Activated CD4-positive, alpha-beta T cell treated with anti-CD3 and anti-CD28 coated beads, Interleukin-2, Interleukin-6, amounts not matched to agents 100 ng/mL and 50 ng/mL, durations not matched to agents 16 hours and 8 hours (primary cell): ENCODE measurements at regions not wholly inside any gene's neighbourhood (a gene's known extent, or its start where the extent isn't known, plus 50 kb on each side); places are given as distances from the start of the nearest gene placed in this dataset.

ENCODE experiments used
- DNase-seq: peaks from one replicate; pipeline ENCODE4 v3.0.0-alpha.2; 2020

DNA sequence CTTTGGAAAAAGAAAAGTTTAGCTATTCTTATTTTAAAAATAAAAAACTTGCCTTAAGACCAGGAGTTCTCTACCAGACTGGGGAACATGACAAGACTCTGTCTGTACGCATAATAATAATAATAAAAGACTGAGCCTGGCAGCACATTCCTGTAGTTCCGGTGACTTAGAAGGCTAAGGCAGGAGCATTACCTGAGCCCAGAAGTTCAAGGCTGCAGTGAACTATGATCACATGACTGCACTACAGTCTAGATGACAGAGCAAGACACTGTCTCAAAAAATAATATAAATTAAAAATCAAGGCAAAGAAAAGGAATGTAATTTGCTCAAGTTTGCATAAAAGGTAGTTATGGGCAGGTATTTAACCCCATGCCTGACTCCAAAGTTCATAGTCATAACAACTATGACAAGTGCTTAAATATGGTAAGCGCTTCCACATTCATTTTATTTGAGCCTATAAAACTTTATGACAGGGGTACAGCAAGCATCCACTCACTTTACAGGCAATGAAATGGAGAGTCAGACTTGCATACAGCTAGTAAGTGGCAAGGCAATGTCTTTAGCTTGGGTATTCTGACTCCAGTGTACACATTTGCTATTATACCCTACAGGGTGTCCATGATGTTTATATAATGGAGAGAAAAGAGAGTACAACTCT lies 1567.8 kb upstream of the PIK3C3 start:
- no peak for DNase-seq

DNA sequence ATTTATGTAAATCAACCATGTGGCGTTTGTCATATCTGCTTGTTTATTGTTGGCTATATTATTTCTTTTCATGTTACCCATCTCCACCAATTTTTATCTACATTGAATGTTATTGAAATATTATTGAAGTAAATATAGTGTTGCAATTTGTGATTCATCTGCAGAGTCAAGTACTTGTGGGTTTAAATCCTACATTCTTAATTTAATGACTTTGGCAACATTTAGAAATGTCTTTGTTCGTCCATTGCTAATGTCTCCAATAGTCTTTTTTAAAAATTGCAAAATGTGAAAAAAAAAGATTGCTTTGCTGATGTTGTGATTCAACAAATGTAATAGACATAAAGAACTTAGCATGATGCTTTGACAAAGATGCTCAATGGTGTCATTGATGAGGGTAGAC lies 1572.8 kb upstream of the PIK3C3 start:
- no peak for DNase-seq

DNA sequence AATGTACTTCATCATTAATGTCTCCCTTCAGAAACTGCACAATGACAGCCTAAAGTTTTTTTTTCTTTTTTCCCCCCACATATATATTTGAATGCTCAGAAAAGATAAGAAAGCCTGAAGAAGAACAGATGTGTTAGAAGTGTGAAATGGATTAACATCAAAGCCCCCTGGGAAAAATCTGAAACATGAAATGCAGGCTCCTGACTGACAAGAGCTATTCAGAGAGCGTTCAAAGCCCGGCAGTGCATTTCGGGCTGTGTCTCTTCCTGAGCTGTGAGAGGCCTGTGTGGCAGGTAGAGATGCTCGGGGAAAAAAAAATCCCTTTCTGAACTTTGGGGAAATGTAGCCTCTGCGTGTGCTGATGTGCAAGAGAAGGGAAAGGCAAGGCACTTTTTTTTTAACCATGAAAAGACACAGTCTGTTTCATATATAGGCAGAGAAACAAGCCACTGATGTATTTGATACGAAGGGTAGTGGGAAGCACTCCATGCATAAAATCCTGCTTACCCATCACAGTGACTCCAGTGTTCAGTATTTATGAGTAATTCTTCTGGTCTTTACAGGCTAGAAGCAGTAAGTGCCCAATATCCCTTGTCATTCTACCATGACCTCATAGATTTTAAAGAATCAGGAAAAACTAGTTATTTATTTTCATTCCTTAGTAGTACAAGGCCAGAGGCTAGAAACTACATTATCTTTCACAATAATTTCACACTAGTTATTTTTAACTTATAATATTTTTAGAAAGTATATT lies 1574.2 kb upstream of the PIK3C3 start:
- no peak for DNase-seq

DNA sequence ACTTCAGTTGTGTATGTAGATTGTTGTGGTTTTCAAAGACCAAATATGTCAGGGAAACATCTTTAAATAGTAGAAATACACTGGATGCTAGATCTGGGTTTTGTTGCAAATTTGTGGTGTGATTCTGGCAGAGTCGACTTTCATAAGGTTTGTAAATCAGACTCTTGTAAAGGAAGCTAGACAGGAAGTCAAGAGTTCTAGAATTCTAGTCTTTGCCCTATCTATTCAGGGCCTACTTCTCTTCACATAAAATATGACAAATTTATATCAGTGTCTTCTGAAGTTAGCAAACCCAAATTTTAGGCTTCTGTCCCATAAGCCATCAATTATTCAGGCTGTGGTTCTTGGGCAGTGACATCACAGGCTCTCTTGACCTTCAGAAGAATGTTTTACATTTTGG lies 1579.2 kb upstream of the PIK3C3 start:
- DNase-seq, result no peak

DNA sequence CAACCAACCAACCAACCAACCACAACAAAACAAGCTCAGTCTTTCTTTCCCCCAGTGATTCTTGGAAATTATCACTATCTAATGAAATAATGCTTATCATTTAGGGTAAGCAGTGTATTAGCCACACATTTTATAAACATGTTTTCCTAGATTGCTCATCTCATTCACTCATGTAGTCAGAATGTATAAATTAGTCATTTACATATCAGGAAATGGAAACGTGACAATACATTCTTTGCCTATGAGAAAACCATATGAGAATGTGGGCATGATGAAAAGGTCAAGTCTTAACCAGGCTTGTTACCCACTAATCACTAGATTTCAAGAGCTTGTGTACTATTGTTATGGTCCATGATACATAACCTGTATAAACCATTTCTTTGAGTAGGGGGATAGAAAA lies 1583.4 kb upstream of the PIK3C3 start:
- no peak for DNase-seq

DNA sequence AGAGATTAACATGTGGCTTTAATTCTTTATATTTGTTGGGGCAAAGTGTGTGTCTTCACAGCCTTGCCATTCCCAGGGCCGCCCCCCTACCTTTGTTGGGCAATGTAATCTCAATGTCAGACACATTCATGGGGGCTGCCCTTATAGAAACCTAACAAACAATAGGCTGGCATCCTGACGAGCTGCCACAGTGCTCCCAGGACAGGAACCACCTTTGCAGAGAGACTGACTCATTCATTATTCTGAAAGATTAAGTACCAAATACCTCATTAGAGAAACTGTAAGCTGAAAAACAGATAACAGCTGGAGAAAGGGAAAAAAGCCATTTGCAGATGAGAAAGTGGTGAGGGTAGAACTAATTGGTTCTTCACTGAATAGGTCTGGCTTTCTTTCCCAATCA lies 1587.5 kb upstream of the PIK3C3 start:
- no peak for DNase-seq

DNA sequence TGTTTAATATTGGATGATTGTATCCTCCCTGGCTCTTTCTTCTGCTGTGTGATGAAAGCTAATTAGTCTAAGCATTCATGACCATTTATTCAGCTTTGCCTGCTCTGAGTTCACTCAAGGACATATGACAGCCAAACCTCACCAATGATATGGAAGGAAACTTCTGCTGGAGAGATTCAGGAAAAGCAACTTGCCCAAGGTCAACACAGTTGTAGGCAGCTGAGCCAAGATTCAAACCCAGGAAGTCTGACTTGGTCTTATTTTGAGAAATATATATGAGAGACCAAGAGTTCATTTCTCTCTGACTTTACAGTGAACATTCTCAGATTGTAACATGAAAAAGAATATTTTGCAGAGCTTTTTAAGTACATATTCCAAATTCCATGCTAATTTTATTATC lies 1588.5 kb upstream of the PIK3C3 start:
- DNase-seq, result no peak

DNA sequence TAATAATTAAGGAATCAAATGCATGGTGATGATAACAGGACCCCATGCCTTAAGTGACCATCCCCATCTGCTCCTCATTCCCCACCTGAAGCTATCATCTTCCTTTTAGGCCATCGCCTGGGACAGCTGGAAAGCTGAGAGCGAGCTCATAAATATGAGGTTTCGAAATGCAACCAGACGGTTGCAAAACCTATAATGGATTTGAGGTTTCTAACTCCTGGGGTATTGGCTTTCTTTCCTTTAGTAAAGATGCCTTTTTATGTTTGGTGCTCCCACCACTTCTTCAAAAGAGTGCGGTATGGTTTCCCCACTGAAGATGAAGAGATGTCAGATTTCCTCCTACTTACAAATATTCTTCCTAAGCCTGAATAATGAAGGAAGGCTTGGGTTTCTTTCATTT lies 1589.5 kb upstream of the PIK3C3 start:
- DNase-seq, result no peak

DNA sequence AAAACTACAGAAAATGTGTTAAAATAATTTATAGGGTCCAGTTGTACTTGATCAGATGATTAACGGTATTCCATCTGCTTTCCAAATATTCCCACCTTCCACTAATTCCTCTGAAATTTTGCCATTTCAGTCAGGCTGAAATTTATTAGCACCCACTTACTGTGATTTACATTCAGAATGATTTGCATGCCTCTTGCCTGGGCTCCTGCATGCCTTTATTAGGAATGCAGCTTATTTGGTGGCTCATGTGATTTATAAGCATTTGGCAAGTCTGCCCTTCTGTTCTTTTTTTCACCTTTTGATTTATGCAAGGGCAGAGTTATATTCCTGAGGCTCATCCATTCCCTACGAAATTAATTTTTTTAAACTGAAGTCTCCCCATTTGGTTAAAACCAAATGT lies 1594.5 kb upstream of the PIK3C3 start:
- no peak for DNase-seq

DNA sequence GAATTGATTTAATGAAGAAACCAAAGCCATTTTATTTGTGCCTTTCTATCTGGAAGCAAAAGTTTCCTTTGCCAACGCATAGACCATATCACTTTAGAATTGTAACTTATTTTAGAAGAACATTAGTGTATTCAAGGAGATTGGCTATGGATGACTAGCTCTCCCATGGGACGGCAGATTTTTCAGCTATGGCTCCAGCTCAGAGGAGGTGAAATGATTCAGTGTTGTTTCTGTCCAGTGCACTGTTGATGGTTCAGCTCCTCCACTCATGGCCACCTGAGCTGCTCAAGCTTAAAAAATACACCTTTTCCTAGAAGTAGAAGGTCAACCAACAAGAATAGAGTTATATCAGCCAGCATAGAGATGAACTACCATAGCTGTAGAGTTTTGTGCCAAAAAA lies 1597.5 kb upstream of the PIK3C3 start:
- DNase-seq, result no peak

DNA sequence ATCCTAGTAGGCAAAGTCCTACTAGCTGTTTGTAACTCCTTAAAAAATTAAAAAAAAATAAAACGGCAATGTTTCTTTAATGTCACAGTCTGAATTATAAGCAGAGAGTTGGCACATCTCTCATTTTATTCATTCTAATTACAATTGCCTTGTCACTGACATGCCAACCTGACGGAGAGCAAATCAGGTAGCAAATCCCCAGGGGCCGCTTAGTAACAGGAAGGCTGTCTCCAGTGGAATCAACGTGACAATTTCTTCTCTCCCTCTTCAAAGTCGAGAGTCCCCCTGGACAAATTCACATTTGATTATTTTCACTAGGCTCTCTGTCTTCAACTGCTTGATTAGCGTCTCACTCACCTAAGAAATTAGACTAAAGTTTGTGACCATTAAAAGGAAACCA lies 1598.9 kb upstream of the PIK3C3 start:
- DNase-seq, result no peak

DNA sequence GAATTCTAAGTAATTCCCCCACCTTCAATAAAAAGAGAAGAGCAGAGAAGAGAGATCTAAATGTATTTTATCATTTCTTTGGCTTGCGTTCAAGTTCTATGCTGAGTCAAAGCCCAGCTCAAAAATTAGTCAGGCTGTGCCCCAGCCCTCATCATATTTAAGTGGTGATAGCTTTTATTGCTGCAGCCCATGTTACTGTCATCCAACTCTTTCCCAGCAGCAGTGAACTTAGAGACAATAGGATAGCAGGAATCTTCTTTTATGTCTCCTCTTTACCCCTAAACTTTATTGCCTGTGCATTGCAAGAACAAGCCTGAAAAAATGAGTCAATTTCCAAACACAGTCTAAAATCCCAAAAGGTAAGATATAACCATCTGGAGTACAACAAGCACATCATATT lies 1599.3 kb upstream of the PIK3C3 start:
- DNase-seq, result no peak

DNA sequence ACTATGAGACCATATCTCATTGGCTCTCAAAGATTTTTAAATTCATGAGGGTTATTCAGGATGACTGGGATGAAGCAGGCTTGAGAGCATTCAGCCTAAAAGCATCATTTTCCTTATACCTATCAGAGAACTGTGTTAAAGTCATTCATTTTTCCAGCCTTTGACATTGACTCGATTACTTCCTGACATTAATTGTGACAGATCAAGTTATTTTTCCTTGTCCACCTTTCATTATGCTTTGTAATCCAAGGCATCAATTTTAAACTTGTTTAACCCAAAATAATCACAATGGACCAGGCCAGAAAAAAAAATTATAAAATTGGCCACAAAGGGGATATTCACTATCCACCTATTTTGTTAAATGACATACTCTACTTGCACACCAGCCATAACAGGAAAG lies 1606.8 kb upstream of the PIK3C3 start:
- DNase-seq, result no peak

DNA sequence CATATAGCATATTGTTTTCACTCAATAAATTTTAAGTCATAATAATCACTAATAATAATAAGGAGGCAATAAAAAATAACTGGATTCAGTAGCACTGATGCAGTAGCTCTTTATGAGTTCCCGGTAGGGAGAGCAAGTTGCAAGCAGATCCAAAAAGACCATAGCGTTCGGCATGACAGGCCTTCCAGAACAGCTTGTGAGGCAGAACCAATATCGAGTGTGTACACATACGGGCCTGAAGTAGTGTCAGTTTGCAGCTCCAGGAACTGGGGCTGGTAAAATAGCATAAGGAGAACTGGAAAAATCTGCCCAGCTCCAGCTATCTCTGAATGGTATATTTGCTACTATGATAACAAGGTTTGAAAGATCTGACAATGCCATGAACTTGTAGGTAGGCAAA lies 1607.8 kb upstream of the PIK3C3 start:
- no peak for DNase-seq

DNA sequence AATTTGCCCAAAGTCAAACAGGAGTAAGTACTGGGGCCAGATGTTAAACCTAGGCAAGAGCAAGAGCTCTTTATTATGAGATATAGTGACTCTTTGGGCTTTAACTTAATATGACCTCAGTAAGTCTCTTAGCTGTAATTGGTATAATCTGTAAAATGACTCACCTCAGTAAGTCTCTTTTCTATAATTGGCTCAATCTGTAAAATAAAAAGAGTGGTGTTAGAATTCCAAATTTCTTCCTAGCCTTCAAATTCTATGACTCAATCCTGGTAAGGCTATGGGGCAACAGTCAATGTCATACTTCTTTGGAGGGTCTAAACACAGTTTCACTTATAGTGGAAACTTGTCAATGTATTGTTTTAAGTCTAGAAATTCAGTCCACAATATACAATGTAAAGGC lies 1608.9 kb upstream of the PIK3C3 start:
- DNase-seq, result no peak

DNA sequence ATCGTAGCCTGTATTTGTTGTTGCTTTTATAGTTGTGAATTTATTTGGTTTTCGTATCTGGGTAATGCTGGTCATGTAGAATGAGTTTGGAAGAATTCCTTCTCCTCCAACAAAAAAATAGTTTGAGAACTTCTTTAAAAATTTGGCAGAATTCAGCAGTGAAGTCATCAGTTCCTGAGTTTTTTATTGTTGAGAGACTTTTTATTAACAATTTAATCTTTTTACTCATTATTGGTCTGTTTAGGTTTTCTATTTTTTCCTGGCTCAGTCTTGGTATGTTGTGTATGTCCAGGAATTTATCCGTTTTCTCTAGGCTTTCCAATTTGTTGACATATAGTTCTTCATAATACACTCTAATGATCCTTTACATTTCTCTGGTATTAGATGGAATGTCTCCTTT lies 1613.3 kb upstream of the PIK3C3 start:
- DNase-seq, result no peak

DNA sequence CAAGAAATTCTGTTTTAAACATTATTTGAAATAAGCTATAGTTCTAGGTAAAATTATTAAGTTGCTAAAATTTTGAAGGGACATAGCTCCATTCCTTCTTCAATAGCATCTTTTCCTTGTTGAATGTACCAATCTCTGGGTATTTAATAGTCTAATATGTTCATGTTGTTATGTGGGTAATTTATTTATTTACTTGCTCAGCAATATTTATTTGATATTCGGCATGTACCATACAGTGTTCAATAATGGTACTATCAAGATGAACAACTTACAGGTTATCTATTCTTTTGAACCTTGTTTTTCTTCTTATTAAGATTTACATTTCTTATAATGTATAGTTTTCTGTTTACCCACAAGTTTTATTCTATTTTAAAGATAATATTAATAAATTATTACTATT lies 1616.8 kb upstream of the PIK3C3 start:
- DNase-seq, result no peak

DNA sequence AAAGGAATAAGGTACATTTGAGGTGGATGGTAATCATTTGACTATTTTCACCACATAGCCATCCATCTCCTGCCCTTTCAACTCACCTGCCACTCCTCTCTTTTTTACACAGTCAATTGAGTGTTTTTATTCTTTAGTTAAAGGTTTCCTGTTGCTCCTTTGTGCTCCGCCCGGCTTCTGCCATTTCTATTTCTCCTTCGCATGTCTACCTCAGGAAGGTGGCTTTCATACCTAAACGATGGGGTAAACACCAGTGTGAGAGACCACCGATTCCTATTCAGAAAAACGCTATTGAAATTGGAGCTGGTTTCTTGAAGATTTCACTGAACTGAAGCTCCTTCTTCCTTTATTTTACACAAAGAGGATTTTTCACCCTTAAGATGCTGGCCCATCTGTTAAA lies 1628.0 kb upstream of the PIK3C3 start:
- no peak for DNase-seq

DNA sequence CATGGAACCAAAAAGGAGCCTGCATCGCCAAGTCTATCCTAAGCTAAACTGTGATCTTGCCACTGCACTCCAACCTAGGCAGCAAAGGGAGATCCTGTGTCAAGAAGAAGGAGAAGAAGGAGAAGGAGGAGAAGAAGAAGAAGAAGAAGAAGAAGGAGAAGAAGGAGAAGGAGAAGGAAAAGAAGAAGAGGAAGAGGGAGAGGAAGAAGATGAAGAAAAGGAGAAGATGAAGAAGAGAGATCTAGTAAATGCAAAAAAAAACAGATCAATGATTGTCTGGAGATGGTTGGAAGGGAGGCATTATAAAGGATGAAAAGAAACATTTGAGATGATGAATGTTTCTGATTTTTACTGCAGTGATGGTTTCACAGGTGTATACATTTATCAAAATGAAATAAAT lies 1629.0 kb upstream of the PIK3C3 start:
- no peak for DNase-seq

DNA sequence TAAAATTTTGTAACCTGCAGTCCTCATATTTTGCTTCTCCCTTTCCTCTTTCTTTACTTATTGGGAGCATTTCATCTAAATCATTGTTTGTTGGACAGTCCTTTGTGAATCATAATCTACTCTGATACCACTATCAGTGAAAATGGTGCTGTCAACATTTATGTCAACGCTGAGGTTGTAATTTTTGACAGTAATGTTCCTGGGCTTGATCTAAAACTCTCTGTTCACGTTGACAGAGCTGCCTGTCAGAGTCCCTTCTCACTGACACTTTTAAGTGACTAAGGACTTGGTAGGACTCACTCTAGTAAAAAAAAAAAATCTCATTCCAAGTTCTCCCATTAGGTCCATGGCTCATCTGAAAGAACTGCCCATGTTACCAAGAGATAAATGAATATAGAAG lies 1640.8 kb upstream of the PIK3C3 start:
- no peak for DNase-seq

DNA sequence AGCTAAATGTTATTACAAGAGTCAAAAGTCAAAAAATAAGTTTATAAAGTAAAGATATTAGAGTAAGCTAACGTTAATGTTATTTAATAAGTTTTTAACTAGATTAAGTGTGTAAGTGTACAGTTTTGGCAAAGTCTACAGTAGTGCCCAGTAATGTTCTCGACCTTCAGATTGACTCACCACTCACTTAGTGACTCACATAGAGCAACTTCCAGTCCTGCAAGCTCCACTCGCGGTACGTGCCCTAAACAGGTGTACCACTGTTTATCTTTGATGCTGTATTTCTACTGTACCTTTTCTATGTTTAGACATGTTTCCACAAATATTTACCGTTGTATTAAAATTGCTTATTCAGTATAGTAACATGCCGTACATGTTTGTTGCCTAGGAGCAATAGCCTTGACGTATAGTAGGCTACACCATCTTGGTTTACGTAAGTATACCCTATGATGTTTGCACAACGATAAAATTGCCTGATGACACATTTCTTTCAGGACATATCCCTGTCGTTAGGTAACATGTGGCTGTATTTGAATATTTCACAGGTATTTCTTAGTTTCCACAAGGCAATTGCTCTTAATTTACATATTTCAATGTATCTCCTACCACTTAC lies 1641.9 kb upstream of the PIK3C3 start:
- DNase-seq, result no peak

DNA sequence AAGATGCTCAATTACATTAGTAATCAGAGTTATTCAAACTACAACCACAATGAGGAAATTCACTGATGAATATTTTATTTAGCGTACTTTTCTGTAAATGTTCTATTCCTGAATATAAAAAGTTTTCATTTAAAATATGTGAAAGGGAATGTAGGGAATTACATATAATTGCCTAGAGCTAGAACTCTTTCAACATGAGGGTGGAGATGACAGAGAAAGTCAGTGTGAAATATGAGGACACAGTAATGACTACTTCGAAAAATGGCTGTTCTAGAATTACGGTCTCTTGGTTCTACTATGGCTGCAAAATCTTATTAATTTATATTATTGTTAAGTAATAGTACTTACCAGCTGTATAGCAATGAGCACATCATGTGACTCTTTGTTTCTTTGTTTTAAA lies 1647.4 kb upstream of the PIK3C3 start:
- no peak for DNase-seq

DNA sequence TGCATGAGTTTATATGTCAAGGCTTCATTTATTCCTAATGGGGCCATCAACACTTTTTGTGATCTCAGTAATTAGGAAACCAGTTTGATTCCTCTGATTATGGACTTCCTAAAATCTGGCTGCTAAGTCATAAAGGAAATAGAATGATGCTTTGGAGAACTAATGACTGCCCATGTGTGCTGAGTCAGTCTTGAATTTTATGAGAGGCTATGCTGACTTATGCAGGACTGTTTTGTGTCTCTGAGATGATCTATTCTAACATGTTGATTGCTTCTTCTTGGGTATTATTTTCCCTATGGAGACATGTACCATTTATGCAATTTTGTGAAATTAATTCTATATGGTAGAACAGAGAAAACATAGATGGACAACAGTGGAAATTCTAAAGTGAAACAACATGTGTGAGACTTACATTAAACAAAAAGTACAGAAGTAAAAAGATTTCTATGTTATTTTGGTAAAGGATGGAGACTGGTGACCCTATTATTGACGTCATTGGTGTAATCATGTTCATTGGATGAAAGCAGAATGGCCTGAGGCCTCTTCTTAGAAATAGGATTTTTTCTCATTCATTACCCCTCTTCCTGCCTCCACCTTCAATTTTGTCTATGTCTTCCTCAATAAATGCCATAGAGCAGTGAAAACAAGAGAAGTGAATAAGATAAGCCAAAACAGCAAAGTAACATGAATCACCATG lies 1658.2 kb upstream of the PIK3C3 start:
- no peak for DNase-seq
